Smooth muscle cell (in vitro differentiated cells): ENCODE measurements at regions not wholly inside any gene's neighbourhood (a gene's known extent, or its start where the extent isn't known, plus 50 kb on each side); places are given as distances from the start of the nearest gene placed in this dataset.

Experiments
- DNase-seq: peaks from one replicate; lab custom pipeline; 2025; ENCODE audit not compliant: unreplicated experiment; lab: John Stamatoyannopoulos, UW
- H2AFZ ChIP-seq: fragments of 200-600 bp; sonication (generic); 2 replicates; pipeline ENCODE4 v1.6.0; 2016; ENCODE audit warnings: antibody characterized with exemption, low read depth, mild to moderate bottlenecking
- H3F3A ChIP-seq: fragments of 200-600 bp; sonication (generic); 2 replicates; pipeline ENCODE4 v1.6.0; 2017; ENCODE audit warnings: antibody characterized with exemption, low read depth
- H3K27ac ChIP-seq: fragments of 200-600 bp; sonication (generic); 2 replicates; pipeline ENCODE4 v1.5.1; 2016; ENCODE audit warnings: low read depth, mild to moderate bottlenecking
- H3K27me3 ChIP-seq: fragments of 200-600 bp; sonication (generic); 2 replicates; pipeline ENCODE4 v1.6.1; 2016; ENCODE audit warnings: low read depth, mild to moderate bottlenecking
- H3K36me3 ChIP-seq: fragments of 200-600 bp; sonication (generic); 2 replicates; pipeline ENCODE4 v1.5.1; 2016; ENCODE audit warnings: low read depth
- H3K4me1 ChIP-seq: fragments of 200-600 bp; sonication (generic); 2 replicates; pipeline ENCODE4 v1.5.1; 2016; ENCODE audit warnings: low read depth
- H3K4me2 ChIP-seq: fragments of 200-600 bp; sonication (generic); 2 replicates; pipeline ENCODE4 v1.6.0; 2016; ENCODE audit warnings: mild to moderate bottlenecking
- H3K4me3 ChIP-seq: fragments of 200-600 bp; sonication (generic); 2 replicates; pipeline ENCODE4 v1.5.1; 2016; ENCODE audit warnings: mild to moderate bottlenecking
- H3K79me2 ChIP-seq: fragments of 200-600 bp; sonication (generic); 2 replicates; pipeline ENCODE4 v1.6.0; 2016; ENCODE audit warnings: low read depth, mild to moderate bottlenecking
- H3K9ac ChIP-seq: fragments of 200-600 bp; sonication (generic); 2 replicates; pipeline ENCODE4 v1.6.0; 2016; ENCODE audit warnings: low read depth
- H3K9me3 ChIP-seq: fragments of 200-600 bp; sonication (generic); replicated peaks from 2 replicates; pipeline ENCODE4 v1.5.1; 2016; ENCODE audit warnings: low read depth
- H4K20me1 ChIP-seq: fragments of 200-600 bp; sonication (generic); 2 replicates; pipeline ENCODE4 v1.6.0; 2016; ENCODE audit warnings: low read depth
- CTCF ChIP-seq: fragments of 200-600 bp; sonication (generic); IDR thresholded peaks from 2 replicates; pipeline ENCODE4 v1.5.1; 2017; ENCODE audit warnings: borderline replicate concordance, mild to moderate bottlenecking, antibody characterized with exemption; ENCODE audit not compliant: insufficient read depth, poor library complexity, severe bottlenecking
- WGBS: methylation state at CpG from one replicate; pipeline ENCODE4 v1.1.7; 2016; ENCODE audit warnings: low lambda C conversion rate; 5-methylcytosine and 5-hydroxymethylcytosine counted together

DNA sequence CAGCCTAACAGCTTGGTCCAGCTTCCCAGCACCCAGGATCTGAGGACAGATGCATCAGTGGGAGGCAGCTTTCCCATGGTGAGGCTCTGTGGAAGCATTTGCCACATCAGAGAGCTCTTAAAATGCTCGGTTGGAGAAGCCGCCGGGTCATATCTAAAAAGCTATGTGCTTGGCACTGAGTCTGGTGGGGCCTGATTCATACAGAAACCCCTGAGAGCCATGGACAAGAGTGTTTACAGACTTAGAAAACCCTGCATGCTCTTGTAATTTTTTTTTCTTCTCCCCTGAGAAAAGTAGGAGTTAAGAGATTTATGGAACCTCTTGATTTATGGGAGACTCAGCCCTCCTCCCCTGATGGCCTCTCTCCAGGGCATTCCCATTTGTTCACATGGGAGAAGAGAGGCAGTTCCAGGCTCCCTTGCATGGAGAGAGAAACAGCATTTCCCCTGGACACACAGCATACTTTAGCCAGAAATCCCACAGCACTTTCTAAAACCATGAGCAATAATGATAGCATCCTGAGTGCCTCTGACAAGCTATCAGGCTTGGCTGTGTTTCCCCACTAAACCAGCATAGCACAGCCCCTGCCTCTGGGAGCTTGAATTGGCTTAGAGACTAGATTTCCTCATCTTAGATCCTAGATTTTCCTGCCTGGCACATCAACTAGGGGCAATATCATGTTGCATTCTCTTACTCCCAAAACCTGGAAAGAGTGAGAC lies 322.1 kb upstream of the AUTS2 start:
- H2AFZ ChIP-seq: no peak overlapping the region
- no peaks in the 10 kb centered on the region for H3K9me3 ChIP-seq
- H3K4me3 ChIP-seq: no peak overlapping the region
- no peaks in the 10 kb centered on the region for H3K4me1 ChIP-seq
- 15% methylated on average over 3 of the region's 3 CpGs for WGBS
- no peak overlapping the region for H3K9ac ChIP-seq
- DNase-seq: no peak
- TF ChIP-seq CTCF: no peak
- no peaks in the 10 kb centered on the region for H4K20me1 ChIP-seq
- no peaks in the 10 kb centered on the region for H3K36me3 ChIP-seq
- no peaks in the 10 kb centered on the region for H3K79me2 ChIP-seq
- peaks cover 3% of the 10 kb centered on the region for H3F3A ChIP-seq
- peaks cover 12% of the 10 kb centered on the region for H3K27me3 ChIP-seq
- no peak overlapping the region for H3K27ac ChIP-seq
- no peak overlapping the region for H3K4me2 ChIP-seq

GRCh38 chr7:69277366-69277765 lies 320.9 kb upstream of the AUTS2 start:
- Histone ChIP-seq H3K4me3 (no peak overlapping the region), H3K9me3 (no peaks in the 10 kb centered on the region), H3K9ac (no peak overlapping the region), H3K36me3 (no peaks in the 10 kb centered on the region), H4K20me1 (no peaks in the 10 kb centered on the region), H3F3A (peaks cover 3% of the 10 kb centered on the region), H3K27ac (no peak overlapping the region), H3K4me1 (no peaks in the 10 kb centered on the region), H3K79me2 (no peaks in the 10 kb centered on the region), H3K27me3 (peaks cover 5% of the 10 kb centered on the region), H2AFZ (no peak overlapping the region), H3K4me2 (no peak overlapping the region)
- DNase-seq: no peak
- WGBS: 40% methylated on average over 5 of the region's 5 CpGs
- TF ChIP-seq CTCF: no peak

GRCh38 chr7:69282946-69283345 lies 315.3 kb upstream of the AUTS2 start:
- Histone ChIP-seq H3K79me2 (no peaks in the 10 kb centered on the region), H3K4me3 (no peak overlapping the region), H3K27me3 (peaks cover 7% of the 10 kb centered on the region), H3F3A (no peaks in the 10 kb centered on the region), H4K20me1 (no peaks in the 10 kb centered on the region), H3K9ac (no peak overlapping the region), H3K4me2 (no peak overlapping the region), H3K27ac (no peak overlapping the region), H3K4me1 (no peaks in the 10 kb centered on the region), H3K36me3 (no peaks in the 10 kb centered on the region), H2AFZ (no peak overlapping the region), H3K9me3 (no peaks in the 10 kb centered on the region)
- no peak for DNase-seq
- WGBS: 65% methylated on average over 3 of the region's 3 CpGs
- TF ChIP-seq CTCF: no peak

DNA sequence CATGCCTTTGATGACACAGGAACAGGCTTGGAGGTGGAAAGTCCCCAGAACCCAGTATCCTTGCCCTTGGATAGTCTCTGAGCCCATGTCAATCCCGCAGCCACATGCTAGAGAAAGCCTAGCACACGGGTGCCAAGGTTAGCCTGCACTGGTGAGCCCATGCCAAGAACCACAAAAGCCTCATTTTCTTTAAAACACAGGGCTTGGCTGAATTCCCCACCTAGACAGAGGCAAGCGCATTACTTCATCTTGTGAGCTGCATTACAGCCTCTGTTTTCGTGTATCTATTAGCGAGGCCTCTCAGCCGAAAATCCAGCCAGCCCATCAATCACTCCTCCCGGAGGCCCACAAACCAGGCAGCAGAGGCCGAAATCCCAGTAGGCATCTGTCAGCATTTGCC lies 314.9 kb upstream of the AUTS2 start:
- 94% methylated on average over 8 of the region's 8 CpGs for WGBS
- DNase-seq: no peak
- no peak overlapping the region for H2AFZ ChIP-seq
- TF ChIP-seq CTCF: no peak
- H3K27me3 ChIP-seq: peaks cover 7% of the 10 kb centered on the region
- H3K9me3 ChIP-seq: no peaks in the 10 kb centered on the region
- H3K36me3 ChIP-seq: no peaks in the 10 kb centered on the region
- H3K27ac ChIP-seq: no peak overlapping the region
- H3K79me2 ChIP-seq: no peaks in the 10 kb centered on the region
- no peaks in the 10 kb centered on the region for H4K20me1 ChIP-seq
- H3K9ac ChIP-seq: no peak overlapping the region
- no peak overlapping the region for H3K4me3 ChIP-seq
- no peak overlapping the region for H3K4me2 ChIP-seq
- no peaks in the 10 kb centered on the region for H3K4me1 ChIP-seq
- no peaks in the 10 kb centered on the region for H3F3A ChIP-seq
